ENCODE measurements at regions not wholly inside any gene's neighbourhood (a gene's known extent, or its start where the extent isn't known, plus 50 kb on each side); places are given as distances from the start of the nearest gene placed in this dataset.

- 45 to 51% methylated on average over 4 of the region's 4 CpGs for WGBS, 2 donors
- no peaks in the 10 kb centered on the region for H3K4me1 ChIP-seq
- H3K4me3 ChIP-seq, result no peak overlapping the region
- H3K36me3 ChIP-seq, result no peaks in the 10 kb centered on the region
- H3K9me3 ChIP-seq, result no peaks in the 10 kb centered on the region
- H3K27me3 ChIP-seq, result no peaks in the 10 kb centered on the region
- no peak overlapping the region for H3K27ac ChIP-seq
- no peak for DNase-seq (ENCODE audit: low spot score in 2 of 2)
- no peak for TF ChIP-seq POLR2A (IDR thresholded peaks at IDR 0.05)
- TF ChIP-seq CTCF (IDR thresholded peaks at IDR 0.05), result peak in 4 of 5 experiments; percentile 4 to 35 (median 23)
- no peak for TF ChIP-seq EP300 (IDR thresholded peaks at IDR 0.05)
Measured at GRCh38 chr3:20511863-20512505, 326.0 kb upstream of the SGO1 start.

- no peak overlapping the region for H3K4me3 ChIP-seq
- DNase-seq (ENCODE audit: low spot score in 2 of 2), result no peak
- TF ChIP-seq EP300 (IDR thresholded peaks at IDR 0.05) (no peak), CTCF (IDR thresholded peaks at IDR 0.05) (no peak), POLR2A (IDR thresholded peaks at IDR 0.05) (no peak)
Measured at GRCh38 chr3:20510396-20510795, 324.4 kb upstream of the SGO1 start.

GRCh38 chr3:20503394-20504082, 317.5 kb upstream of the SGO1 start:
- WGBS, 2 donors, result 87 to 100% methylated on average over 1 of the region's 1 CpG

More at GRCh38 chr3:20510396-20510795, 324.4 kb upstream of the SGO1 start:
- Histone ChIP-seq H3K27ac (no peak overlapping the region), H3K9me3 (no peaks in the 10 kb centered on the region), H3K4me1 (no peaks in the 10 kb centered on the region), H3K36me3 (no peaks in the 10 kb centered on the region), H3K27me3 (no peaks in the 10 kb centered on the region)
- 50 to 55% methylated on average over 4 of the region's 4 CpGs for WGBS, 2 donors

GRCh38 chr3:20490996-20491395, 305.0 kb upstream of the SGO1 start:
- Histone ChIP-seq H3K27ac (no peak overlapping the region), H3K4me1 (no peaks in the 10 kb centered on the region), H3K9me3 (peaks cover 0 to 19% (median 3%) of the 10 kb centered on the region in 4 donors), H3K36me3 (no peaks in the 10 kb centered on the region), H3K4me3 (no peak overlapping the region), H3K27me3 (no peaks in the 10 kb centered on the region)
- WGBS, 2 donors, result 43 to 69% methylated on average over 1 of the region's 1 CpG
- DNase-seq (ENCODE audit: low spot score in 2 of 2), result no peak
- no peak for TF ChIP-seq POLR2A (IDR thresholded peaks at IDR 0.05)
- no peak for TF ChIP-seq CTCF (IDR thresholded peaks at IDR 0.05)
- no peak for TF ChIP-seq EP300 (IDR thresholded peaks at IDR 0.05)

More at GRCh38 chr3:20503394-20504082, 317.5 kb upstream of the SGO1 start:
- no peak for DNase-seq (ENCODE audit: low spot score in 2 of 2)
- no peaks in the 10 kb centered on the region for H3K4me1 ChIP-seq
- H3K36me3 ChIP-seq, result no peaks in the 10 kb centered on the region
- no peaks in the 10 kb centered on the region for H3K27me3 ChIP-seq
- TF ChIP-seq POLR2A (IDR thresholded peaks at IDR 0.05) (no peak), EP300 (IDR thresholded peaks at IDR 0.05) (no peak), CTCF (IDR thresholded peaks at IDR 0.05) (no peak)
- no peak overlapping the region for H3K27ac ChIP-seq
- H3K9me3 ChIP-seq, result peaks cover 0 to 27% (median 0%) of the 10 kb centered on the region in 4 donors
- H3K4me3 ChIP-seq, result no peak overlapping the region

- Histone ChIP-seq H3K27ac (no peak overlapping the region), H3K36me3 (no peaks in the 10 kb centered on the region), H3K9me3 (peaks cover 0 to 12% (median 2%) of the 10 kb centered on the region in 4 donors), H3K4me3 (no peak overlapping the region), H3K27me3 (no peaks in the 10 kb centered on the region), H3K4me1 (no peaks in the 10 kb centered on the region)
- WGBS, 2 donors, result 42 to 90% methylated on average over 3 of the region's 3 CpGs
- no peak for DNase-seq (ENCODE audit: low spot score in 2 of 2)
- no peak for TF ChIP-seq POLR2A (IDR thresholded peaks at IDR 0.05)
- no peak for TF ChIP-seq CTCF (IDR thresholded peaks at IDR 0.05)
- TF ChIP-seq EP300 (IDR thresholded peaks at IDR 0.05), result no peak
Measured at GRCh38 chr3:20488151-20488550, 302.1 kb upstream of the SGO1 start.

All from tibial nerve (tissue), 4 donors.